Activated CD4-positive, alpha-beta T cell treated with anti-CD3 and anti-CD28 coated beads, Interleukin-2, amount 50 U/mL, for 24 hours (primary cell): ENCODE measurements at regions not wholly inside any gene's neighbourhood (a gene's known extent, or its start where the extent isn't known, plus 50 kb on each side); places are given as distances from the start of the nearest gene placed in this dataset.

Source experiments
- DNase-seq, 2 donors: peaks; one replicate each; pipeline ENCODE4 v3.0.0-alpha.2; 2020; ENCODE audit warnings: low read depth in 1 of 2, low spot score in 1 of 2

GRCh38 chr6:12420626-12421025 lies 130.5 kb downstream of the EDN1 start:
- DNase-seq = no peak

- no peak for DNase-seq
These were observed 131.4 kb downstream of the EDN1 start for GRCh38 chr6:12421596-12421995.

- no peak for DNase-seq
These were observed 132.7 kb downstream of the EDN1 start for GRCh38 chr6:12422848-12423247.

GRCh38 chr6:12423832-12424231 lies 133.7 kb downstream of the EDN1 start:
- no peak for DNase-seq

GRCh38 chr6:12426121-12426520 lies 136.0 kb downstream of the EDN1 start:
- DNase-seq = no peak

GRCh38 chr6:12431023-12431422 lies 140.9 kb downstream of the EDN1 start:
- no peak for DNase-seq

GRCh38 chr6:12436224-12436623 lies 146.1 kb downstream of the EDN1 start:
- DNase-seq = no peak

- no peak for DNase-seq
These were observed 146.5 kb downstream of the EDN1 start for GRCh38 chr6:12436683-12437082.

GRCh38 chr6:12439296-12439695 lies 149.1 kb downstream of the EDN1 start:
- DNase-seq = no peak

- no peak for DNase-seq
These were observed 150.8 kb downstream of the EDN1 start for GRCh38 chr6:12440981-12441380.

- no peak for DNase-seq
These were observed 152.3 kb downstream of the EDN1 start for GRCh38 chr6:12442455-12442854.

GRCh38 chr6:12446394-12446793 lies 156.2 kb downstream of the EDN1 start:
- DNase-seq = no peak

- no peak for DNase-seq
These were observed 159.3 kb downstream of the EDN1 start for GRCh38 chr6:12449447-12449846.

- no peak for DNase-seq
These were observed 160.3 kb downstream of the EDN1 start for GRCh38 chr6:12450467-12450866.

GRCh38 chr6:12456343-12456742 lies 166.2 kb downstream of the EDN1 start:
- DNase-seq = no peak

- no peak for DNase-seq
These were observed 166.9 kb downstream of the EDN1 start for GRCh38 chr6:12457094-12457493.

- DNase-seq = no peak
These were observed 168.4 kb downstream of the EDN1 start for GRCh38 chr6:12458558-12458957.

- no peak for DNase-seq
These were observed 169.9 kb downstream of the EDN1 start for GRCh38 chr6:12459945-12460661.

GRCh38 chr6:12467706-12468670 lies 177.8 kb downstream of the EDN1 start:
- no peak for DNase-seq

GRCh38 chr6:12472601-12473038 lies 182.5 kb downstream of the EDN1 start:
- no peak for DNase-seq

- no peak for DNase-seq
These were observed 183.3 kb downstream of the EDN1 start for GRCh38 chr6:12473494-12473893.
